Thoracic aorta (tissue), 2 donors: ENCODE measurements at regions not wholly inside any gene's neighbourhood (a gene's known extent, or its start where the extent isn't known, plus 50 kb on each side); places are given as distances from the start of the nearest gene placed in this dataset.

Experiments used
- ATAC-seq: fragments of 150-250 bp; one replicate; pipeline ENCODE4 v1.8.0; 2017; ENCODE audit warnings: low read depth; ENCODE audit not compliant: insufficient number of reproducible peaks, low FRiP score
- DNase-seq: peaks from one replicate; pipeline ENCODE4 v3.0.0-alpha.2; 2020; ENCODE audit warnings: low spot score
- H3K27ac ChIP-seq, 2 donors: fragments of 200-600 bp; sonication (generic); 1 replicate in 1 of 2; 2 replicates in 1 of 2; pipeline ENCODE4 v1.5.1; 2016; ENCODE audit warnings: mild to moderate bottlenecking in 2 of 2, moderate library complexity in 2 of 2
- H3K27me3 ChIP-seq: fragments of 200-600 bp; sonication (generic); replicated peaks from 2 replicates; pipeline ENCODE4 v1.6.0; 2016; ENCODE audit warnings: mild to moderate bottlenecking; ENCODE audit not compliant: insufficient read depth
- H3K36me3 ChIP-seq: fragments of 200-600 bp; sonication (generic); one replicate; pipeline ENCODE4 v1.5.1; 2016
- H3K4me1 ChIP-seq, 2 donors: fragments of 200-600 bp; sonication (generic); 1 replicate in 1 of 2; 2 replicates in 1 of 2; pipeline versions ENCODE4 v1.5.1 to v1.6.0; 2016; ENCODE audit warnings: low read depth in 2 of 2, mild to moderate bottlenecking in 1 of 2; ENCODE audit not compliant: control insufficient read depth in 1 of 2
- H3K4me3 ChIP-seq: fragments of 200-600 bp; sonication (generic); 2 replicates; pipeline ENCODE4 v1.5.1; 2016; ENCODE audit warnings: mild to moderate bottlenecking
- H3K9me3 ChIP-seq: fragments of 200-600 bp; sonication (generic); 2 replicates; pipeline ENCODE4 v1.5.1; 2016
- TF ChIP-seq, protein P1 (sequence below): fragments of 200-600 bp; sonication (generic); IDR thresholded peaks from one replicate; pipeline ENCODE4 v1.5.1; 2019; ENCODE audit warnings: antibody characterized with exemption

DNA sequence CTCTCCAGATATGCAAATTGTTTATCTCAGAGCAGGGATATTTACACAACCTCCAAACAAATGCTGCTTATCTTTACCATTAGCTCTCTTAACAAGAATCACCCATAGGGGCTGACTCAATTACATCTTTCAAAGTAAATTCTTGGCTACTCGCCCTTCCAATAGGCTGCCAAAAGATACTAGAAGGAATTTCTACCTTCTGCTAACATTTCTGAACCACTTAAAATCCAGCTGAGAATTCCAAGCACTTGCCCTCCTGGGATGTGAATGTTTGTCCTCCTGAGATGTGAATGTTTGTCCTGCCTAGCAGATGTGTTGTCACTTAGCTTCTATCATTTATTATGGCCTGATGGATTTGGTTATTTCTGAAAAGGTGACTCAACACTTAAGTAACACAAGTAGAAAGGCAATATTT, 388.0 kb downstream of the GJA1 start:
- ATAC-seq (no peak), DNase-seq (no peak)
- Histone ChIP-seq H3K4me1 (peaks cover 6 to 8% of the 10 kb centered on the region in 2 donors), H3K27ac (peak overlapping the region in 1 of 2 donors; percentile 22), H3K36me3 (no peaks in the 10 kb centered on the region), H3K4me3 (no peak overlapping the region), H3K27me3 (no peaks in the 10 kb centered on the region), H3K9me3 (peaks cover 17% of the 10 kb centered on the region)
- TF ChIP-seq, protein P1, sequence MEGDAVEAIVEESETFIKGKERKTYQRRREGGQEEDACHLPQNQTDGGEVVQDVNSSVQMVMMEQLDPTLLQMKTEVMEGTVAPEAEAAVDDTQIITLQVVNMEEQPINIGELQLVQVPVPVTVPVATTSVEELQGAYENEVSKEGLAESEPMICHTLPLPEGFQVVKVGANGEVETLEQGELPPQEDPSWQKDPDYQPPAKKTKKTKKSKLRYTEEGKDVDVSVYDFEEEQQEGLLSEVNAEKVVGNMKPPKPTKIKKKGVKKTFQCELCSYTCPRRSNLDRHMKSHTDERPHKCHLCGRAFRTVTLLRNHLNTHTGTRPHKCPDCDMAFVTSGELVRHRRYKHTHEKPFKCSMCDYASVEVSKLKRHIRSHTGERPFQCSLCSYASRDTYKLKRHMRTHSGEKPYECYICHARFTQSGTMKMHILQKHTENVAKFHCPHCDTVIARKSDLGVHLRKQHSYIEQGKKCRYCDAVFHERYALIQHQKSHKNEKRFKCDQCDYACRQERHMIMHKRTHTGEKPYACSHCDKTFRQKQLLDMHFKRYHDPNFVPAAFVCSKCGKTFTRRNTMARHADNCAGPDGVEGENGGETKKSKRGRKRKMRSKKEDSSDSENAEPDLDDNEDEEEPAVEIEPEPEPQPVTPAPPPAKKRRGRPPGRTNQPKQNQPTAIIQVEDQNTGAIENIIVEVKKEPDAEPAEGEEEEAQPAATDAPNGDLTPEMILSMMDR, result no peak

DNA sequence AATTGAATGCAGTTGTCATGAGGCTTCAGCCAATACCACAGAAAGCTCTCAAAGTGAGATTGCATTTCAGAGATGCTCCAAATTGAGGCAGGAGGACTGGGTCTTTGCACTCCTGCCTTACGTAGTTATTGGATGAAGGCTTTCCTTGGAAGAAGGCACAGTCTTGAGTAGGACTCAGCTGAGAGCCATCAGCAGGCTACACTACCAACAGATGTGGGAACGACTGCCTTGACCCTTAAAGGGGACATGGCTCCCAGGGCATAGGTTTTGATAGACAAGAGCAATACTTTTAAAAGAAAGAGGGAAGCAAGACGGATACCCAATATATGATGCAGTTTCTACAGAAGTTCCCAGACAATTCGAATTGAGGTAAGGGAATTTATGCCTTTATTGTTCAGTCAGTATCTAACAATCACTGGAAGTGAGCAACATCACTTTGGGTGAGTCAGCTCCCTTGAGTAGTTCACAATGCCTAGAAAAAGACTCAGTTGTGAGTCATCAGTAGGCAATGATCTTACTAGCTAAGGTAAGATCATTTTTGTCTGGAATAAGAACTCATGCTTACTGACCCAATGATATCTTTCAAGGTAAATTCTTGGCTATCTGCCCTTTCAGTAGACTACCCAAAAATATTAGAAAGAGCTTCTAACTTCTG, 390.8 kb downstream of the GJA1 start:
- no peak overlapping the region for H3K27ac ChIP-seq
- H3K4me3 ChIP-seq, result no peak overlapping the region
- DNase-seq (no peak), ATAC-seq (no peak)
- TF ChIP-seq, protein P1, result no peak
- peaks cover 8 to 15% of the 10 kb centered on the region in 2 donors for H3K4me1 ChIP-seq
- no peaks in the 10 kb centered on the region for H3K36me3 ChIP-seq
- no peaks in the 10 kb centered on the region for H3K27me3 ChIP-seq
- H3K9me3 ChIP-seq, result no peaks in the 10 kb centered on the region

DNA sequence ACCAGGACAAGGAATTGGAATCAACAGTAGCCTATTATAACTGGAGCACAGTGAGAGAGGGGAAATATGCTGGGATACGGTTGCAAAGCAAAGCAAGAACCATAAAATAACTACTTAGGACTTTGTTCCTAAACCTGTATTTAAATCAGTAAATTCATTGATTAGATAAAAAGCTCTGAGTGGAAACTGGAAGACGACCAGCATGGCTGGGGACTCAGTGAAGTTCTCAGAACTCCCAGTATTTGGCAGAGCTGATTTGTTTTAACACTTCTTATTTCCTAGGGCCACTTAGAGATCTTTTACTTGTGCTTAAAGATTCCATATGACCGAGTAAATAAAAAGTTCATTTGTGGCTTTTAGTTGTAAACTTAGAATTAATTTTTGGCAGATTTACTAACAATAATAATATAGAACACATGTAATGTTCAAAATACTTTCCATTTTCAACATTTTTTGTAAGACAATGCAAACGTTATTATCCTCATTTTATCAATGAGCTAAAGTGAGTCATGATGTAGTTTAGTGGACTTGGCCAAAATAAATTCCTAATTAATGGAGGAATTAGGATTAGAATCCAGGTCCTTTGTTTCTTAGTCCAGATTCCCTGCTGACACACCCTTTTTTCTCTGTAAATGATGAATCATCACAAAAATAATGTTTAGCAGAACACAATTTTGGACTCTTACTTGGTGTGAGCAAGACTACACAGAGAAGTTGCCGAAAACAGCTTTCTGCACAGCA, 392.9 kb downstream of the GJA1 start:
- Histone ChIP-seq H3K36me3 (no peaks in the 10 kb centered on the region), H3K27me3 (no peaks in the 10 kb centered on the region), H3K9me3 (no peaks in the 10 kb centered on the region), H3K27ac (no peak overlapping the region), H3K4me3 (no peak overlapping the region), H3K4me1 (peaks cover 5 to 10% of the 10 kb centered on the region in 2 donors)
- TF ChIP-seq, protein P1, result no peak
- DNase-seq (no peak), ATAC-seq (no peak)

DNA sequence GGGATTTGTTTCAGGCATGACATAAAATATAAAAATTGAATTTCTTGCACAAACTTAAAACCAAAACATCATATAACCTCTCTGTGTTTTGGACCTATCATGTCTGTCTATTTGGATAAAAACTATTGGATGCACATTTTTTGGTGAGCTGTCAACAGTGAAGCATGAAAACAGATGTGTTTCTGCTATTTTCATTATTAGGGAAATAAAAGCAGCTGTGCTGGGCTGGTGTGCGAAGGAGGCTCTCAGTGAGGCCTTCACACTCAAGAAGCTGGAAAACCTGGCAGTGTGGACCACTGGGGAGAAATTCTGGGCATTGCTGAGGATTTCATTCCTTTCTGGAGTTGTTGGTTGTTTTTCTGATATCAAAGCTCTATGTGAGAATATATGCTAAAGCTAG, 395.3 kb downstream of the GJA1 start:
- H3K9me3 ChIP-seq, result no peaks in the 10 kb centered on the region
- peaks cover 2 to 6% of the 10 kb centered on the region in 2 donors for H3K4me1 ChIP-seq
- no peaks in the 10 kb centered on the region for H3K27me3 ChIP-seq
- no peak overlapping the region for H3K27ac ChIP-seq
- TF ChIP-seq, protein P1, result no peak
- H3K36me3 ChIP-seq, result no peaks in the 10 kb centered on the region
- ATAC-seq (no peak), DNase-seq (no peak)
- H3K4me3 ChIP-seq, result no peak overlapping the region

DNA sequence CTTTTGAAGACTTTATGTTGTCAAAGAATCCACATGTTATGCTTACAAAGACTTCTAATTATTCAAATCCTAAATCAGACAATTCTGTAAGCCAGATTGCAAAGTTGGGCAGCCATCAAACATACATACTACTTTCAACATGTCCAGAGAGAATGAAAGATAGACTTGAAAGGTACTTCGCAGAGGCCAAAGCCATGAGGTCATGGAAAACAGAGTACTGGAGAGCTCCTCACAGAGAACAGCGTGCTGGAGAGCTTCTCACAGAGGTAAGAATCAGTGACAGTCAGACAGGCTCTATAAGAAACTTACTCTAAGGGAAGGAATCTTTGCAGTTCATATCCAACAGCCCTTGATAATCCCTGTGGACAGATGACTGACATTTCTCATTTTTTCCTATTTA, 400.2 kb downstream of the GJA1 start:
- no peak overlapping the region for H3K27ac ChIP-seq
- H3K36me3 ChIP-seq, result no peaks in the 10 kb centered on the region
- DNase-seq (no peak), ATAC-seq (no peak)
- no peaks in the 10 kb centered on the region for H3K27me3 ChIP-seq
- H3K9me3 ChIP-seq, result no peaks in the 10 kb centered on the region
- H3K4me1 ChIP-seq, result peaks cover 2 to 5% of the 10 kb centered on the region in 2 donors
- TF ChIP-seq, protein P1, result no peak
- no peak overlapping the region for H3K4me3 ChIP-seq
